HepG2 (cell line): ENCODE measurements at regions not wholly inside any gene's neighbourhood (a gene's known extent, or its start where the extent isn't known, plus 50 kb on each side); places are given as distances from the start of the nearest gene placed in this dataset.

Source experiments
- ATAC-seq: fragments of 200-7000 bp; cut with Tn5 transposase; 3 replicates; pipeline ENCODE4 v1.9.1; 2020; ENCODE audit warnings: mild to moderate bottlenecking, moderate library complexity
- BruUV-seq: library from RNA; stranded (reverse); fragments of 400-500 nt; replicated peaks from 2 replicates; lab custom pipeline; 2021; lab: Mats Ljungman, UMichigan
- CTCF ChIA-PET: fragments of 300-600 bp; formaldehyde crosslinking; extraction: SDS; loops from one replicate; lab custom pipeline; 2021; ENCODE audit warnings: low total read pairs, inconsistent platforms, low intra/inter-chr PET ratio; lab: Yijun Ruan, JAX
- POLR2A ChIA-PET: fragments of 350-600 bp; sonication (Branson Sonifier 250); formaldehyde crosslinking; loops from one replicate; lab custom pipeline; 2020; ENCODE audit warnings: antibody characterized with exemption, inconsistent platforms; lab: Yijun Ruan, JAX
- DNase-seq: peaks from one replicate; pipeline ENCODE4 v3.0.0-alpha.2; 2015; ENCODE audit warnings: low spot score
- FAIRE-seq: peaks from 3 replicates; lab custom pipeline; 2011; peaks lifted over from hg19 to GRCh38; lab: Jason Lieb, UNC
- H2AFZ ChIP-seq: one replicate; pipeline ENCODE4 v1.6.1; 2011; ENCODE audit warnings: low read length, inconsistent platforms
- H3K27ac ChIP-seq: fragments of 300-600 bp; 3 replicates; pipeline ENCODE4 v1.8.0; 2011; ENCODE audit warnings: mixed run types, mild to moderate bottlenecking, mixed read lengths, low read length, inconsistent platforms; ENCODE audit not compliant: insufficient read depth; ENCODE audit errors: extremely low read length
- H3K27me3 ChIP-seq, 2 experiments: fragments of 200-600 bp in 1 of 2; 2 replicates in 1 of 2; 3 replicates in 1 of 2; pipeline versions ENCODE4 v1.6.0 to v1.8.0; 2011; ENCODE audit warnings: low read length in 2 of 2, mild to moderate bottlenecking in 2 of 2, moderate library complexity in 2 of 2, inconsistent platforms in 1 of 2; ENCODE audit not compliant: insufficient read depth in 2 of 2, control insufficient read depth in 1 of 2
- H3K36me3 ChIP-seq, 2 experiments: fragments of 200-600 bp in 1 of 2; replicated peaks in 1 of 2; 2 replicates in 1 of 2; 3 replicates in 1 of 2; pipeline versions ENCODE4 v1.5.1 to v1.8.0; 2011; ENCODE audit warnings: low read length in 2 of 2, inconsistent platforms in 1 of 2; ENCODE audit not compliant: insufficient read depth in 2 of 2, control insufficient read depth in 1 of 2
- H3K4me1 ChIP-seq: 2 replicates; pipeline ENCODE4 v1.5.1; 2012; ENCODE audit warnings: low read length, inconsistent platforms; ENCODE audit not compliant: insufficient read depth
- H3K4me2 ChIP-seq: 2 replicates; pipeline ENCODE4 v1.6.0; 2011; ENCODE audit warnings: low read depth, low read length, inconsistent platforms
- H3K4me3 ChIP-seq, 3 experiments: fragments of 200-600 bp in 1 of 3; sonication (generic), shearing (Covaris generic) in 1 of 3; replicated peaks in 1 of 3; 2 replicates each; pipeline ENCODE4 v1.5.1; 2011 to 2016; ENCODE audit warnings: low read length in 3 of 3, inconsistent platforms in 2 of 3, low read depth in 2 of 3, mild to moderate bottlenecking in 2 of 3, control low read depth in 1 of 3, mixed read lengths in 1 of 3; ENCODE audit not compliant: insufficient read depth in 1 of 3
- H3K79me2 ChIP-seq: one replicate; pipeline ENCODE4 v1.6.1; 2011; ENCODE audit warnings: low read length, inconsistent platforms; ENCODE audit not compliant: insufficient read depth
- H3K9ac ChIP-seq: 2 replicates; pipeline ENCODE4 v1.6.0; 2011; ENCODE audit warnings: mild to moderate bottlenecking, low read depth, low read length, inconsistent platforms; ENCODE audit not compliant: insufficient read depth
- H3K9me3 ChIP-seq: 2 replicates; pipeline ENCODE4 v1.5.1; 2012; ENCODE audit warnings: mild to moderate bottlenecking, low read length
- H4K20me1 ChIP-seq: 2 replicates; pipeline ENCODE4 v1.6.0; 2011; ENCODE audit warnings: inconsistent platforms, mild to moderate bottlenecking, low read length, moderate library complexity; ENCODE audit not compliant: insufficient read depth
- CBFB ChIP-seq: sonication (generic); formaldehyde crosslinking; IDR thresholded peaks from 2 replicates; pipeline ENCODE4 v1.4.0; 2020; ENCODE audit warnings: missing genetic modification reagents
- HNRNPLL ChIP-seq: fragments of 200-400 bp; formaldehyde crosslinking; IDR thresholded peaks from 2 replicates; pipeline ENCODE4 v1.6.1; 2017; ENCODE audit warnings: mild to moderate bottlenecking, low read depth, low read length; ENCODE audit not compliant: poor library complexity, severe bottlenecking
- KMT2A ChIP-seq: sonication (generic); formaldehyde crosslinking; IDR thresholded peaks from 2 replicates; pipeline ENCODE4 v1.4.0; 2020; ENCODE audit warnings: missing genetic modification reagents
- MLX ChIP-seq: IDR thresholded peaks from 2 replicates; pipeline ENCODE4 v1.6.1; 2016
- NCOA5 ChIP-seq: sonication (generic); formaldehyde crosslinking; IDR thresholded peaks from 2 replicates; pipeline ENCODE4 v1.4.0; 2020; ENCODE audit warnings: missing genetic modification reagents
- NFAT5 ChIP-seq: sonication (generic); formaldehyde crosslinking; IDR thresholded peaks from 2 replicates; pipeline ENCODE4 v1.4.0; 2020; ENCODE audit warnings: missing genetic modification reagents
- SAFB2 ChIP-seq: sonication (generic); formaldehyde crosslinking; IDR thresholded peaks from 2 replicates; pipeline ENCODE4 v1.5.1; 2020; ENCODE audit warnings: missing genetic modification reagents, low read depth, mild to moderate bottlenecking, borderline replicate concordance
- TFE3 ChIP-seq: IDR thresholded peaks from 2 replicates; pipeline ENCODE4 v1.6.1; 2016
- THAP11 ChIP-seq: IDR thresholded peaks from 2 replicates; pipeline ENCODE4 v1.6.1; 2016; ENCODE audit warnings: missing biosample characterization, missing genetic modification reagents
- ZNF205 ChIP-seq: IDR thresholded peaks from 2 replicates; pipeline ENCODE4 v1.6.1; 2018; ENCODE audit warnings: missing biosample characterization, missing genetic modification reagents
- ZNF232 ChIP-seq: sonication (generic); formaldehyde crosslinking; IDR thresholded peaks from 2 replicates; pipeline ENCODE4 v1.4.0; 2020; ENCODE audit warnings: missing genetic modification reagents, borderline replicate concordance
- ZNF44 ChIP-seq: sonication (generic); formaldehyde crosslinking; IDR thresholded peaks from 2 replicates; pipeline ENCODE4 v1.5.1; 2020; ENCODE audit warnings: mild to moderate bottlenecking, missing genetic modification reagents
- ZNF546 ChIP-seq: sonication (generic); formaldehyde crosslinking; conservative IDR thresholded peaks from 2 replicates; pipeline ENCODE4 v1.8.1; 2023; ENCODE audit warnings: mild to moderate bottlenecking, missing genetic modification reagents
- WGBS: methylation state at CpG from one replicate; pipeline ENCODE4 v1.1.6; 2017; ENCODE audit warnings: low lambda C conversion rate; 5-methylcytosine and 5-hydroxymethylcytosine counted together
- in situ Hi-C: cut with HindIII; loops from 2 replicates; pipeline ENCODE4 v1.10.0; 2017; ENCODE audit warnings: low pct_unique_long_range_greater_than_20kb; ENCODE audit not compliant: extremely low pct_ligation_motif_present
- intact Hi-C: fragments of 100-400 bp; cut with micrococcal nuclease; formaldehyde crosslinking; loops from one replicate; pipeline ENCODE4 v1.10.0; 2022; ENCODE audit not compliant: unreplicated experiment
- TF ChIP-seq, protein P1 (sequence below): sonication (generic); formaldehyde crosslinking; IDR thresholded peaks from 2 replicates; pipeline ENCODE4 v1.5.0; 2020; ENCODE audit warnings: missing genetic modification reagents

GRCh38 chr1:232431748-232432147 lies 198.2 kb downstream of the SIPA1L2 start:
- DNase-seq: no peak
- in situ Hi-C loops: no loop called here

More at GRCh38 chr1:232431748-232432147, 198.2 kb downstream of the SIPA1L2 start:
- no peaks in the 10 kb centered on the region for H3K79me2 ChIP-seq
- BruUV-seq: no TSS peak
- POLR2A ChIA-PET: no interaction called here
- intact Hi-C loops: no loop called here
- H3K4me3 ChIP-seq: no peak overlapping the region
- no peaks in the 10 kb centered on the region; the same call in 1 of the 2 replicates for H3K9me3 ChIP-seq
- no peaks in the 10 kb centered on the region for H3K4me1 ChIP-seq
- H4K20me1 ChIP-seq: no peaks in the 10 kb centered on the region
- H3K4me2 ChIP-seq: no peak overlapping the region
- no peak overlapping the region for H3K9ac ChIP-seq
- H2AFZ ChIP-seq: no peak overlapping the region
- H3K36me3 ChIP-seq: no peaks in the 10 kb centered on the region
- CTCF ChIA-PET: no interaction called here
- WGBS: 10% methylated on average over 4 of the region's 4 CpGs
- no peak overlapping the region for H3K27ac ChIP-seq
- peaks cover 0 to 13% of the 10 kb centered on the region in 2 experiments; a peak in 2 of 5 replicates for H3K27me3 ChIP-seq
- ATAC-seq (no peak), FAIRE-seq (no peak)
- no peak for TF ChIP-seq ZNF546 (CRISPR knock-in tag)
- no peak for TF ChIP-seq HNRNPLL
- TF ChIP-seq MLX: no peak
- no peak for TF ChIP-seq TFE3 (CRISPR knock-in tag)
- TF ChIP-seq, protein P1, sequence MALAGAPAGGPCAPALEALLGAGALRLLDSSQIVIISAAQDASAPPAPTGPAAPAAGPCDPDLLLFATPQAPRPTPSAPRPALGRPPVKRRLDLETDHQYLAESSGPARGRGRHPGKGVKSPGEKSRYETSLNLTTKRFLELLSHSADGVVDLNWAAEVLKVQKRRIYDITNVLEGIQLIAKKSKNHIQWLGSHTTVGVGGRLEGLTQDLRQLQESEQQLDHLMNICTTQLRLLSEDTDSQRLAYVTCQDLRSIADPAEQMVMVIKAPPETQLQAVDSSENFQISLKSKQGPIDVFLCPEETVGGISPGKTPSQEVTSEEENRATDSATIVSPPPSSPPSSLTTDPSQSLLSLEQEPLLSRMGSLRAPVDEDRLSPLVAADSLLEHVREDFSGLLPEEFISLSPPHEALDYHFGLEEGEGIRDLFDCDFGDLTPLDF (CRISPR knock-in tag): no peak
- TF ChIP-seq ZNF232 (CRISPR knock-in tag): no peak
- no peak for TF ChIP-seq THAP11 (CRISPR knock-in tag)
- TF ChIP-seq CBFB (CRISPR knock-in tag): no peak
- TF ChIP-seq KMT2A (CRISPR knock-in tag): no peak
- no peak for TF ChIP-seq NFAT5 (CRISPR knock-in tag)
- TF ChIP-seq NCOA5 (CRISPR knock-in tag): no peak
- no peak for TF ChIP-seq ZNF44 (CRISPR knock-in tag)
- no peak for TF ChIP-seq ZNF205
- no peak for TF ChIP-seq SAFB2 (CRISPR knock-in tag)
